Uterus (tissue), 2 donors: ENCODE measurements at regions not wholly inside any gene's neighbourhood (a gene's known extent, or its start where the extent isn't known, plus 50 kb on each side); places are given as distances from the start of the nearest gene placed in this dataset.

Experiments used
- CTCF ChIP-seq, 4 experiments: fragments of 200-600 bp in 2 of 4; fragments of 450-650 bp in 2 of 4; sonication (generic) in 2 of 4; IDR thresholded peaks; one replicate each; pipeline ENCODE4 v1.5.1; 2016 to 2019; ENCODE audit warnings: antibody characterized with exemption in 4 of 4, mild to moderate bottlenecking in 2 of 4, moderate library complexity in 1 of 4
- POLR2A ChIP-seq, 2 donors: fragments of 450-650 bp; IDR thresholded peaks; one replicate each; pipeline ENCODE4 v1.6.1; 2016; ENCODE audit warnings: antibody characterized with exemption in 2 of 2, mild to moderate bottlenecking in 1 of 2, moderate library complexity in 1 of 2

- TF ChIP-seq CTCF (IDR thresholded peaks at IDR 0.05) (no peak), POLR2A (IDR thresholded peaks at IDR 0.05) (no peak)
Measured at GRCh38 chr3:181103605-181104004, 114.1 kb upstream of the DNAJC19 start.
